Keratinocyte (primary cell): ENCODE measurements at regions not wholly inside any gene's neighbourhood (a gene's known extent, or its start where the extent isn't known, plus 50 kb on each side); places are given as distances from the start of the nearest gene placed in this dataset.

Experiments used
- DNase-seq: peaks from one replicate; pipeline ENCODE4 v3.0.0-alpha.2; 2011; ENCODE audit warnings: low read depth, missing footprints, low spot score
- FAIRE-seq: peaks from 2 replicates; lab custom pipeline; 2011; peaks lifted over from hg19 to GRCh38; lab: Jason Lieb, UNC
- H2AFZ ChIP-seq: 2 replicates; pipeline ENCODE4 v1.6.0; 2012; ENCODE audit warnings: low read length, control low read depth, inconsistent platforms; ENCODE audit not compliant: control insufficient read depth
- H3K27ac ChIP-seq: 2 replicates; pipeline ENCODE4 v1.5.1; 2011; ENCODE audit warnings: low read length; ENCODE audit not compliant: control insufficient read depth, insufficient read depth
- H3K27me3 ChIP-seq: 3 replicates; pipeline ENCODE4 v1.6.0; 2011; ENCODE audit warnings: low read length; ENCODE audit not compliant: control insufficient read depth, insufficient read depth; ENCODE audit errors: extremely low read depth
- H3K36me3 ChIP-seq, 2 experiments: 2 replicates in 1 of 2; 3 replicates in 1 of 2; pipeline ENCODE4 v1.5.1; 2011; ENCODE audit warnings: low read length in 2 of 2, mild to moderate bottlenecking in 1 of 2; ENCODE audit not compliant: control insufficient read depth in 2 of 2, insufficient read depth in 2 of 2; ENCODE audit errors: extremely low read depth in 1 of 2
- H3K4me1 ChIP-seq: 3 replicates; pipeline ENCODE4 v1.5.1; 2011; ENCODE audit warnings: low read length; ENCODE audit not compliant: control insufficient read depth, insufficient read depth; ENCODE audit errors: extremely low read depth
- H3K4me2 ChIP-seq: 3 replicates; pipeline ENCODE4 v1.6.0; 2011; ENCODE audit warnings: low read depth, low read length; ENCODE audit not compliant: control insufficient read depth, insufficient read depth; ENCODE audit errors: extremely low read depth
- H3K4me3 ChIP-seq, 3 experiments: fragments of 200-600 bp in 1 of 3; sonication (generic) in 1 of 3; 2 replicates in 2 of 3; 3 replicates in 1 of 3; pipeline ENCODE4 v1.5.1; 2011 to 2016; ENCODE audit warnings: low read length in 3 of 3, mild to moderate bottlenecking in 3 of 3, control low read depth in 2 of 3, inconsistent platforms in 1 of 3, low read depth in 1 of 3, mixed read lengths in 1 of 3, mixed run types in 1 of 3, moderate library complexity in 1 of 3; ENCODE audit not compliant: control insufficient read depth in 2 of 3, insufficient read depth in 2 of 3; ENCODE audit errors: extremely low read depth in 1 of 3
- H3K79me2 ChIP-seq: 2 replicates; pipeline ENCODE4 v1.6.0; 2012; ENCODE audit warnings: low read length; ENCODE audit not compliant: control insufficient read depth, insufficient read depth
- H3K9ac ChIP-seq: 3 replicates; pipeline ENCODE4 v1.6.0; 2011; ENCODE audit warnings: low read length; ENCODE audit not compliant: control insufficient read depth, insufficient read depth; ENCODE audit errors: extremely low read depth
- H3K9me1 ChIP-seq: 3 replicates; pipeline ENCODE4 v1.6.0; 2011; ENCODE audit warnings: low read length; ENCODE audit not compliant: control insufficient read depth, insufficient read depth; ENCODE audit errors: extremely low read depth
- H3K9me3 ChIP-seq: 2 replicates; pipeline ENCODE4 v1.5.1; 2012; ENCODE audit warnings: low read depth, low read length; ENCODE audit not compliant: control insufficient read depth
- H4K20me1 ChIP-seq: 3 replicates; pipeline ENCODE4 v1.6.0; 2011; ENCODE audit warnings: low read length; ENCODE audit not compliant: control insufficient read depth, insufficient read depth; ENCODE audit errors: extremely low read depth
- CTCF ChIP-seq, 3 experiments: IDR thresholded peaks in 1 of 3; conservative IDR thresholded peaks in 1 of 3; optimal IDR thresholded peaks in 1 of 3; 2 replicates in 2 of 3; 3 replicates in 1 of 3; pipeline versions ENCODE3 to v1.5.1; 2011; ENCODE audit warnings: low read length in 3 of 3, mild to moderate bottlenecking in 3 of 3, moderate library complexity in 2 of 3, control low read depth in 1 of 3, inconsistent platforms in 1 of 3; ENCODE audit not compliant: insufficient read depth in 2 of 3; ENCODE audit errors: extremely low read depth in 1 of 3
- EZH2 ChIP-seq: IDR thresholded peaks from one replicate; pipeline ENCODE4 v1.6.1; 2012; ENCODE audit warnings: inconsistent platforms, mild to moderate bottlenecking, low read length, moderate library complexity
- dilution Hi-C: fragments of 300-500 bp; cut with MboI; formaldehyde crosslinking; loops from one replicate; pipeline ENCODE4 v1.7.0; 2020; ENCODE audit warnings: low sequenced_read_pairs; ENCODE audit not compliant: extremely low pct_ligation_motif_present

- DNase-seq: no peak
- no peak overlapping the region for H3K4me2 ChIP-seq
- no peak overlapping the region for H3K9ac ChIP-seq
- H3K9me1 ChIP-seq: no peaks in the 10 kb centered on the region
- no peaks in the 10 kb centered on the region for H3K4me1 ChIP-seq
- no peaks in the 10 kb centered on the region for H3K79me2 ChIP-seq
- H3K27ac ChIP-seq: no peak overlapping the region
- dilution Hi-C loops: no loop called here
- no peaks in the 10 kb centered on the region for H3K9me3 ChIP-seq
- H3K36me3 ChIP-seq: no peaks in the 10 kb centered on the region
- no peak for FAIRE-seq
- H4K20me1 ChIP-seq: no peaks in the 10 kb centered on the region
- H2AFZ ChIP-seq: no peak overlapping the region
- no peaks in the 10 kb centered on the region for H3K27me3 ChIP-seq
- no peak overlapping the region for H3K4me3 ChIP-seq
- TF ChIP-seq EZH2 (no peak), CTCF (optimal IDR thresholded peaks at IDR 0.05 in 1 of 3, IDR thresholded peaks at IDR 0.05 in 1 of 3, conservative IDR thresholded peaks at IDR 0.05 in 1 of 3; ENCODE audit: extremely low read depth in 1 of 3, insufficient read depth in 2 of 3, low read length in 3 of 3) (no peak)
Observed at GRCh38 chr6:72457738-72458137, 164.1 kb upstream of the KCNQ5 start.

GRCh38 chr6:72458521-72458920 is 163.3 kb upstream of the KCNQ5 start:
- no peak overlapping the region for H2AFZ ChIP-seq
- H3K27me3 ChIP-seq: no peaks in the 10 kb centered on the region
- TF ChIP-seq EZH2 (no peak), CTCF (optimal IDR thresholded peaks at IDR 0.05 in 1 of 3, IDR thresholded peaks at IDR 0.05 in 1 of 3, conservative IDR thresholded peaks at IDR 0.05 in 1 of 3; ENCODE audit: extremely low read depth in 1 of 3, insufficient read depth in 2 of 3, low read length in 3 of 3) (no peak)
- H3K9me1 ChIP-seq: no peaks in the 10 kb centered on the region
- no peaks in the 10 kb centered on the region for H3K4me1 ChIP-seq
- dilution Hi-C loops: no loop called here
- no peak overlapping the region for H3K9ac ChIP-seq
- no peaks in the 10 kb centered on the region for H3K36me3 ChIP-seq
- DNase-seq (no peak), FAIRE-seq (no peak)
- no peaks in the 10 kb centered on the region for H3K9me3 ChIP-seq
- H3K79me2 ChIP-seq: no peaks in the 10 kb centered on the region
- H4K20me1 ChIP-seq: no peaks in the 10 kb centered on the region
- H3K27ac ChIP-seq: no peak overlapping the region
- H3K4me3 ChIP-seq: no peak overlapping the region
- H3K4me2 ChIP-seq: no peak overlapping the region
